ENCODE measurements at regions not wholly inside any gene's neighbourhood (a gene's known extent, or its start where the extent isn't known, plus 50 kb on each side); places are given as distances from the start of the nearest gene placed in this dataset.
A peak's percentile ranks its signal among the peaks of the same experiment; 100 is the strongest.

DNA sequence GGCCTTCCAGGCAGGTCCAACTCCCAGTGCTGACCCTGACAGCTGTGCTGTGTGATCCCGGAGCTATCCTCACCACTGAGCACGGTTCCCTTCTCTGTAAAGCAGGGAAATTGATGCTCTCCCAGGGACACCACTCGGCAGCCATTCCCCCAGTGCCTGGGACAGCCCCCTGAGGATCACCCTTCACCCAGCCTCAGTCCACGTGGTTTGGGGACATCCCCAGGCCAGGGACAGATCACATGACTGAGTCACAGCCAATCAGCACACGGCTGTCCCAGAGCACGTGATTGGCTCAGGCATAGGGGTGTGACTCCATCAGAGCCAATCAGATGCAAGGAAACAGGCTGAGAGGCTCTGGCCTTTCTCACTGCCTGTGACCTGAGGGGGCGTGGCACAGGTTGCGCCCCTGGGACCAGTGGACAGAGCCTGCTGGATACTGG is 68.8 kb upstream of the SFSWAP start:
- peaks cover 4% of the 10 kb centered on the region; the same call in 1 of the 2 replicates for H3K23me2 ChIP-seq (ENCODE audit: low read depth, low read length)
- H4K91ac ChIP-seq (replicated peaks; ENCODE audit: insufficient read length, low read length), result no peak overlapping the region
- H2BK20ac ChIP-seq (ENCODE audit: low read length), result peak overlapping the region; percentile 80; the same call in 1 of the 2 replicates
- FAIRE-seq (no peak), DNase-seq (ENCODE audit: low read depth in 1 of 2, low spot score in 2 of 2) (no peak)
- no peak overlapping the region for H3K56ac ChIP-seq (replicated peaks; ENCODE audit: insufficient read length, low read depth, low read length)
- H4K5ac ChIP-seq (ENCODE audit: insufficient read length, low read depth, low read length), result no peak overlapping the region
- H3K4me3 ChIP-seq (ENCODE audit: extremely low read depth in 1 of 4, insufficient read depth in 2 of 4, low read depth in 3 of 4, low read length in 4 of 4), result no peak overlapping the region
- no peak overlapping the region for H3K4me2 ChIP-seq (ENCODE audit: insufficient read depth in 1 of 2, low read depth in 2 of 2, low read length in 2 of 2)
- CTCF ChIA-PET (ENCODE audit: partially characterized antibody), result no interaction called here
- H3K9me3 ChIP-seq (ENCODE audit: insufficient read depth in 2 of 2, low read depth in 1 of 2, low read length in 1 of 2), result no peaks in the 10 kb centered on the region
- H3K79me2 ChIP-seq (ENCODE audit: control insufficient read depth in 1 of 2, insufficient read depth in 2 of 2, low read length in 2 of 2), result no peaks in the 10 kb centered on the region
- H4K20me1 ChIP-seq (replicated peaks in 1 of 2; ENCODE audit: control insufficient read depth in 1 of 2, insufficient read depth in 2 of 2, low read length in 2 of 2), result no peaks in the 10 kb centered on the region
- TF ChIP-seq SP1 (IDR thresholded peaks at IDR 0.05; ENCODE audit: low read depth, low read length) (0 out of 2 replicates have a peak, but pooled peaks have one; percentile 40), ZNF274 (IDR thresholded peaks at IDR 0.05; ENCODE audit: borderline replicate concordance, extremely low read depth, low read length) (no peak), TAF7 (optimal IDR thresholded peaks at IDR 0.05; ENCODE audit: borderline replicate concordance, low read depth, low read length) (no peak), NRF1 (IDR thresholded peaks at IDR 0.05; ENCODE audit: low read depth, low read length) (no peak), CREB1 (IDR thresholded peaks at IDR 0.05) (no peak), USF2 (IDR thresholded peaks at IDR 0.05; ENCODE audit: low read length) (peak; percentile 67), SUZ12 (IDR thresholded peaks at IDR 0.05; ENCODE audit: low read length) (no peak), SP4 (IDR thresholded peaks at IDR 0.05; ENCODE audit: low read length) (no peak), SIX5 (IDR thresholded peaks at IDR 0.05; ENCODE audit: low read depth, low read length) (no peak), MAX (IDR thresholded peaks at IDR 0.05) (peak; percentile 72), RAD21 (IDR thresholded peaks at IDR 0.05 in 1 of 2, conservative IDR thresholded peaks at IDR 0.05 in 1 of 2; ENCODE audit: low read depth in 2 of 2, low read length in 2 of 2) (no peak)
- TF ChIP-seq, protein P1, sequence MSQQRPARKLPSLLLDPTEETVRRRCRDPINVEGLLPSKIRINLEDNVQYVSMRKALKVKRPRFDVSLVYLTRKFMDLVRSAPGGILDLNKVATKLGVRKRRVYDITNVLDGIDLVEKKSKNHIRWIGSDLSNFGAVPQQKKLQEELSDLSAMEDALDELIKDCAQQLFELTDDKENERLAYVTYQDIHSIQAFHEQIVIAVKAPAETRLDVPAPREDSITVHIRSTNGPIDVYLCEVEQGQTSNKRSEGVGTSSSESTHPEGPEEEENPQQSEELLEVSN (IDR thresholded peaks at IDR 0.05), result peak; percentile 36; the same call in 1 of the 2 replicates
- H2AK5ac ChIP-seq (ENCODE audit: low read depth, low read length), result no peak overlapping the region
- H2BK5ac ChIP-seq (ENCODE audit: low read depth, low read length), result no peak overlapping the region; the same call in 1 of the 2 replicates
- no peaks in the 10 kb centered on the region for H3K79me1 ChIP-seq (ENCODE audit: low read depth, low read length)
- no peak overlapping the region for H3K27ac ChIP-seq (ENCODE audit: low read depth, low read length)
- H2BK12ac ChIP-seq (ENCODE audit: low read depth, low read length), result no peak overlapping the region
- WGBS, 2 experiments (ENCODE audit: extremely low coverage in 1 of 2, insufficient coverage in 1 of 2, insufficient read length in 1 of 2, insufficient replicate concordance in 2 of 2, low coverage in 1 of 2, low lambda C conversion rate in 2 of 2, missing lambda C conversion rate in 1 of 2), result 90% methylated on average over 8 of the region's 8 CpGs; no CpG with 5 or more reads in 1 of the 2 experiments
- H2AFZ ChIP-seq (ENCODE audit: low read length), result no peak overlapping the region
- no peak overlapping the region for H2BK120ac ChIP-seq (replicated peaks; ENCODE audit: low read depth, low read length)
- H3K4ac ChIP-seq (replicated peaks; ENCODE audit: insufficient read length, low read depth, low read length), result no peak overlapping the region
- no peak overlapping the region; the same call in none of the 2 replicates for H4K8ac ChIP-seq (ENCODE audit: extremely low read depth, insufficient read depth, low read length)
- H3K14ac ChIP-seq (ENCODE audit: insufficient read length), result no peak overlapping the region
- H3K23ac ChIP-seq (ENCODE audit: insufficient read length), result no peak overlapping the region
- H3K27me3 ChIP-seq (replicated peaks in 1 of 4; ENCODE audit: control insufficient read depth in 3 of 4, extremely low read depth in 1 of 4, insufficient read depth in 3 of 4, low read length in 3 of 4), result no peaks in the 10 kb centered on the region
- H3K18ac ChIP-seq (ENCODE audit: extremely low read depth, low read length), result no peak overlapping the region
- no peaks in the 10 kb centered on the region for H3K36me3 ChIP-seq (ENCODE audit: control insufficient read depth in 2 of 4, insufficient read depth in 4 of 4, low read length in 3 of 4)
- peaks cover 0 to 21% (median 10%) of the 10 kb centered on the region in 4 experiments; a peak in 4 of 7 replicates for H3K4me1 ChIP-seq (replicated peaks in 1 of 4; ENCODE audit: control insufficient read depth in 3 of 4, insufficient read depth in 4 of 4, low read length in 3 of 4)
- H2BK15ac ChIP-seq (ENCODE audit: low read length), result no peak overlapping the region
- no peak overlapping the region for H3K9ac ChIP-seq (replicated peaks in 1 of 4; ENCODE audit: extremely low read depth in 1 of 4, low read depth in 3 of 4, low read length in 3 of 4)
- POLR2A ChIA-PET (ENCODE audit: partially characterized antibody), result no interaction called here

Measured in H1 (cell line).